ENCODE measurements at regions not wholly inside any gene's neighbourhood (a gene's known extent, or its start where the extent isn't known, plus 50 kb on each side); places are given as distances from the start of the nearest gene placed in this dataset.

- POLR2A ChIA-PET, result no interaction called here
- Mint-ChIP-seq H3K4me3 (no peak overlapping the region), H3K27ac (no peak overlapping the region), H3K9me3 (peaks cover 1% of the 10 kb centered on the region), H3K27me3 (no peaks in the 10 kb centered on the region), H3K4me1 (no peaks in the 10 kb centered on the region), H3K36me3 (no peaks in the 10 kb centered on the region)
- DNase-seq (no peak), ATAC-seq (ENCODE audit: low read depth) (no peak)
Measured at GRCh38 chr5:27568811-27569210, 530.4 kb upstream of the CDH9 start.

GRCh38 chr5:27561408-27561807, 523.0 kb upstream of the CDH9 start:
- DNase-seq (no peak), ATAC-seq (ENCODE audit: low read depth) (no peak)
- POLR2A ChIA-PET, result no interaction called here
- Mint-ChIP-seq H3K9me3 (peaks cover 4% of the 10 kb centered on the region), H3K27me3 (no peaks in the 10 kb centered on the region), H3K4me3 (no peak overlapping the region), H3K36me3 (no peaks in the 10 kb centered on the region), H3K27ac (no peak overlapping the region), H3K4me1 (no peaks in the 10 kb centered on the region)

DNA sequence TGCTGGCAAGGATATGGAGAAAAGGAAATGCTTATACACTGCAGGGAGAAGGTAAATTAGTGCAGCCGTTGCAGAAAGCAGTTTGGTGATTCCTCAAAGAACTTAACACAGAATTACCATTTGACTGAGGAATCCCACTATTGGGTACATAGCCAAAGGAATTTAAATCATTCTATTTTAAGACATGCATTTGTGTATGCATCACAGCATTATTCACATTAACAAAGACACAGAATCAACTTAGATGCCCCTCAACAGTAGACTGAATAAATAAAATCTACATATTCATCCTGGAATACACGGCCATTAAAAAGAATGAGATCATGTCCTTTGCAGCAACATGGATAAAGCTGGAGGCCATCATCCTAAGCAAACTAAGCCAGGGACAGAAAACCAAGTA, 510.1 kb upstream of the CDH9 start:
- no peak for ATAC-seq (ENCODE audit: low read depth)
- no peak overlapping the region for H3K4me3 Mint-ChIP-seq
- no peak for DNase-seq
- no peaks in the 10 kb centered on the region for H3K36me3 Mint-ChIP-seq
- H3K4me1 Mint-ChIP-seq, result no peaks in the 10 kb centered on the region
- H3K27me3 Mint-ChIP-seq, result no peaks in the 10 kb centered on the region
- H3K27ac Mint-ChIP-seq, result no peak overlapping the region
- POLR2A ChIA-PET, result no interaction called here
- peaks cover 6% of the 10 kb centered on the region for H3K9me3 Mint-ChIP-seq

- H3K36me3 Mint-ChIP-seq, result no peaks in the 10 kb centered on the region
- H3K9me3 Mint-ChIP-seq, result peaks cover 7% of the 10 kb centered on the region
- no peak overlapping the region for H3K4me3 Mint-ChIP-seq
- no peak overlapping the region for H3K27ac Mint-ChIP-seq
- ATAC-seq (ENCODE audit: low read depth), result no peak
- POLR2A ChIA-PET, result no interaction called here
- no peaks in the 10 kb centered on the region for H3K27me3 Mint-ChIP-seq
- DNase-seq, result no peak
- H3K4me1 Mint-ChIP-seq, result no peaks in the 10 kb centered on the region
Measured at GRCh38 chr5:27535031-27535557, 496.7 kb upstream of the CDH9 start.

GRCh38 chr5:27532305-27532704, 493.9 kb upstream of the CDH9 start:
- H3K4me3 Mint-ChIP-seq, result no peak overlapping the region
- no peaks in the 10 kb centered on the region for H3K36me3 Mint-ChIP-seq
- POLR2A ChIA-PET, result no interaction called here
- H3K9me3 Mint-ChIP-seq, result peaks cover 4% of the 10 kb centered on the region
- no peaks in the 10 kb centered on the region for H3K27me3 Mint-ChIP-seq
- DNase-seq, result no peak
- no peaks in the 10 kb centered on the region for H3K4me1 Mint-ChIP-seq
- no peak for ATAC-seq (ENCODE audit: low read depth)
- H3K27ac Mint-ChIP-seq, result no peak overlapping the region

GRCh38 chr5:27524515-27524914, 486.1 kb upstream of the CDH9 start:
- POLR2A ChIA-PET, result no interaction called here
- no peaks in the 10 kb centered on the region for H3K4me1 Mint-ChIP-seq
- DNase-seq, result no peak
- no peaks in the 10 kb centered on the region for H3K36me3 Mint-ChIP-seq
- no peak for ATAC-seq (ENCODE audit: low read depth)
- H3K27me3 Mint-ChIP-seq, result no peaks in the 10 kb centered on the region
- no peak overlapping the region for H3K27ac Mint-ChIP-seq
- no peak overlapping the region for H3K4me3 Mint-ChIP-seq
- peaks cover 4% of the 10 kb centered on the region for H3K9me3 Mint-ChIP-seq

DNA sequence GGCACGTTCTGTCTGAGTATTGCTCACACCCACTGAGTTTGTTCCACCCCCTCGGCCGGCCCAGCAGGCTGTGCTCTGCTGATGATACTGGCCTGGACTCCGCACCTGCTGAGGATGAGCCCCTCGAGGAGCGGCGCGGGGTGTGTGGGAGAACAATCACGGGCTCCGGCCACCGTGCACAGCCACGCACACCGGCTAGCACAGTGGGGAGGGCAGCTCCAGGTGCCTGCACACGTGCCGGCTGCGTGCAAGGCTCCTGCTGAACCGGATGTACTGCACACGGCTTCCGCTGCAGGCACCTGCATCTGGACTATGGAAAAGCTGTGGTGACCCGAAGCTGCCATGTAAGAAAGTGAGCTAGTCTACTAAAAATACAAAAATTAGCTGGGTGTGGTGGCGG, 485.2 kb upstream of the CDH9 start:
- no peak for DNase-seq
- no peak for ATAC-seq (ENCODE audit: low read depth)
- peaks cover 7% of the 10 kb centered on the region for H3K9me3 Mint-ChIP-seq
- no peaks in the 10 kb centered on the region for H3K4me1 Mint-ChIP-seq
- H3K27ac Mint-ChIP-seq, result no peak overlapping the region
- H3K36me3 Mint-ChIP-seq, result no peaks in the 10 kb centered on the region
- H3K27me3 Mint-ChIP-seq, result no peaks in the 10 kb centered on the region
- POLR2A ChIA-PET, result no interaction called here
- H3K4me3 Mint-ChIP-seq, result no peak overlapping the region

DNA sequence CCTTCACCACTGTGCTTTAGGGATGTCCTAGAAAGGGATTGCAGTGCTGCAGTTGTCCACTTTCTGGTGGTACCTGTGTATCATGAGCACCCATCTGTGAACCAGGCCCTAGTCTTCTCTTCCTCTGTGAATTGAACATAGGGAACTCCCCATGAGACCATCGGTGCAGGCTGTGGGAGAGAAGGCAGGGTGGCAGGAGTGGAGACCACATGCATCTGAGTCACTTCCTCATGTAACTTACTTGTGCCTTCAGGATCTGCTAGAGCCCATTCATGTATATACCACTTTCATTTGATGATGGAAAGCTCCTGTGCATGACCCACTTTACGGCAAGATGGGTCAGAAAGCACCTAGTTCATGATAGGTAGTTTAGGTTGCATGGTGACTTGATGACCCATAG, 478.1 kb upstream of the CDH9 start:
- POLR2A ChIA-PET, result no interaction called here
- Mint-ChIP-seq H3K4me3 (no peak overlapping the region), H3K27ac (no peak overlapping the region), H3K27me3 (no peaks in the 10 kb centered on the region), H3K9me3 (peaks cover 6% of the 10 kb centered on the region), H3K36me3 (no peaks in the 10 kb centered on the region), H3K4me1 (no peaks in the 10 kb centered on the region)
- ATAC-seq (ENCODE audit: low read depth), result no peak
- DNase-seq, result no peak

DNA sequence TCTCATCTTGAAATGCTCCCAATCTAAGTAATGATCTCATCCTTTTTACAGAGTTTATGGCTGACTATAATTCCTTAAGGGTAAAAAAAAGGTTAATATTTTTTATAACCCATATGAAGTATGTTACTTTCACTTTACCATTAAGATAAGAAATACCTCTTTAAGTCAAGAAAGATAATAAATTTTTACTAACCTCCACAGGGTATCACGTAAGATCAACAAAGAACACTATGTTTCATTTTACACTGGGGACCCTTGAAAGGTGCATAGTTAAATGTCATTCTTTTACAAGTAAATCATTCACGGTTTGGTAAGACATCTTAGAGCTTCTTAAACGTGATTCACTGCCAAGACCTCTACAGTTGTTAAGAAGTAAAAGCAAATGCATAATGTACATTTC, 472.7 kb upstream of the CDH9 start:
- peaks cover 1% of the 10 kb centered on the region for H3K9me3 Mint-ChIP-seq
- H3K4me1 Mint-ChIP-seq, result no peaks in the 10 kb centered on the region
- no peak overlapping the region for H3K27ac Mint-ChIP-seq
- no peaks in the 10 kb centered on the region for H3K27me3 Mint-ChIP-seq
- ATAC-seq (ENCODE audit: low read depth) (no peak), DNase-seq (no peak)
- POLR2A ChIA-PET, result no interaction called here
- H3K4me3 Mint-ChIP-seq, result no peak overlapping the region
- H3K36me3 Mint-ChIP-seq, result no peaks in the 10 kb centered on the region

DNA sequence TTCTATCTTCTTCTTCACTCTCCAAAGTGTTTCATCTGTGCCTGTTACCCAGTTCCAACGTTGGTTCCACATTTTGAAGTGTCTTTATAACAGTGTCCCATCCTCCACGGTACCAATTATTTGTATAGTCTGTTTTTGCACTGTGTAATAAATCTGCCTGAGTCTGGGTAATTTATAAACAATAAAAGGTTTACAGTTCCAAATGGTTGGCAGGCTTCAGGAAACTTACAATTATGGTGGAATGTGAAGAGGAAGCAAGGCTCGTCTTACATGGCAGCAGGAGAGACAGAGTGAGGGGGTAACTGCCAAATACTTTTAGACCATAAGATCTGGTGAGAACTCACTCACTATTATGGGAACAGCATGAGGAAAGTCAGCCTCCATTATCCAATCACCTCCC, 465.4 kb upstream of the CDH9 start:
- Mint-ChIP-seq H3K4me3 (no peak overlapping the region), H3K4me1 (no peaks in the 10 kb centered on the region), H3K27ac (no peak overlapping the region), H3K9me3 (peaks cover 6% of the 10 kb centered on the region), H3K36me3 (no peaks in the 10 kb centered on the region), H3K27me3 (no peaks in the 10 kb centered on the region)
- ATAC-seq (ENCODE audit: low read depth) (no peak), DNase-seq (no peak)
- POLR2A ChIA-PET, result no interaction called here

GRCh38 chr5:27502236-27502635, 463.9 kb upstream of the CDH9 start:
- ATAC-seq (ENCODE audit: low read depth) (no peak), DNase-seq (no peak)
- POLR2A ChIA-PET, result no interaction called here
- no peak overlapping the region for H3K4me3 Mint-ChIP-seq
- H3K9me3 Mint-ChIP-seq, result peaks cover 6% of the 10 kb centered on the region
- H3K27me3 Mint-ChIP-seq, result no peaks in the 10 kb centered on the region
- no peaks in the 10 kb centered on the region for H3K4me1 Mint-ChIP-seq
- H3K36me3 Mint-ChIP-seq, result no peaks in the 10 kb centered on the region
- H3K27ac Mint-ChIP-seq, result no peak overlapping the region

DNA sequence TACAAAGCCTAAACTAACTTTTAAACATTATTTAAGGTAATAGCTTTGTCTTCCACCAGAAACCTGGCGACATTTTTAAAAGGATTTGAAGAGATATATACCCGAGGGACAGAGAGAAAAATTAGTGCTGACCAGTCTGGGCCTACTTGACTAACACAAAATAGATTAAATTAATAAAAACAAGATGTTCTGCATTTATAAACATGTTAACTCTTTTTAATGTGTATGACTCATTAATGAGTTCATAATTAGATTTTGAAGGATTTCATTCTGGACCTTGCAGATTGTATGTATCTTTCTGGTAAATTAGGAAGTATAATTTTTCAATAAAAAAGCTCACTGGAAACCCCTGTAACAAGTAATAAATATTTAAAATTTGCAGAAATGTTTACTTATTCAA, 459.1 kb upstream of the CDH9 start:
- DNase-seq, result no peak
- POLR2A ChIA-PET, result no interaction called here
- Mint-ChIP-seq H3K36me3 (no peaks in the 10 kb centered on the region), H3K9me3 (peaks cover 8% of the 10 kb centered on the region), H3K27me3 (no peaks in the 10 kb centered on the region), H3K4me3 (no peak overlapping the region), H3K27ac (no peak overlapping the region), H3K4me1 (no peaks in the 10 kb centered on the region)
- ATAC-seq (ENCODE audit: low read depth), result no peak

DNA sequence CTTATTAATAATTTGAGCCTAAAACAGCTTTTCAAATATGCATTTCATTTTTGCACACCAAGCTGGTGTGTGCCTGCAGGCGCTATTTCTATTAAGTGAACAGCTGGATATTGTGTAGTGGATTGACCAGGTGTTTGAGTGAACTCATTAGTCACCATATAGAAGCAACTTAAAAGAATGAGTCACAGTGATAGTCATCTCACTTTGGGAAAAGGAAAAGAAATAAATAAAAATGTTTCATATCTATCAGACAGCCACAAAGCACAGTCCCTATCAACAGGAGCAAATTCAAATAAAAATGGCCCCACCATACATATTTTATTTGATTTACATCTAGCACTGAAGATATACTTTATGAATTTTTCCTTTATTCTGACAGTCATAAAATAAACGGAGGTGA, 456.5 kb upstream of the CDH9 start:
- H3K4me3 Mint-ChIP-seq, result no peak overlapping the region
- H3K36me3 Mint-ChIP-seq, result no peaks in the 10 kb centered on the region
- no peaks in the 10 kb centered on the region for H3K4me1 Mint-ChIP-seq
- peaks cover 8% of the 10 kb centered on the region for H3K9me3 Mint-ChIP-seq
- POLR2A ChIA-PET, result no interaction called here
- H3K27ac Mint-ChIP-seq, result no peak overlapping the region
- H3K27me3 Mint-ChIP-seq, result no peaks in the 10 kb centered on the region
- DNase-seq (no peak), ATAC-seq (ENCODE audit: low read depth) (no peak)

DNA sequence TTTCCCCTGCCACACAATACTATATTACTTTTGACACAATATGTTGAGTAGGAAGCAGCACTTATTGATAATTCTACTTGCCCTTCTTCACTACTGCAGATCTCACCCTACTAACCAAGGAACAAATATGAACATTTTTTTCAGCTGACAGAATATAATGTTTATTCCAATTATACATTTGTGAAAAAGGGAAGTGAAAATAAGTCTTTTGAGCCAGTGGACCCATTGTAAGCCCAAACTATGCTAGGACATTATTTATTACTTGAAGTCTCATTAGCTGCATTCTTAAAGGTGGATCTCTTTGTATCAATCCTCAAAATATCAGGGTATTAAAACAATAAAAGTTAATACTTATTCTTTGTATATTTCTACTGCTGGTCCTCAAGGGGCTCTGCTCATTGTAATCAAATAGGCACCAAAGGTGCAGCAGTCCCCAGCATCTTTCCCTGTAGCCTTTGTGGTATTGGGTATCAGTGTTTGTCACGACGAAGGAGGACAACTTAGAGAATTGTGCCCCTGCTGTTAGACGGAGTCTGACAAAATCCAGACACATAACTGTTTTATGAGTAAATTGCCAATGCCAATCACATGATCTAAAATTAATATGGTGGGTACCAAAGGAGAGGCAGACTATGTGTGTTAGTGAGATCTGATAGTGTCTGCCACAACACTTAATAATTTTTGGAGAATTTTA, 453.5 kb upstream of the CDH9 start:
- Mint-ChIP-seq H3K36me3 (no peaks in the 10 kb centered on the region), H3K27me3 (no peaks in the 10 kb centered on the region), H3K9me3 (peaks cover 9% of the 10 kb centered on the region), H3K4me3 (no peak overlapping the region), H3K4me1 (no peaks in the 10 kb centered on the region), H3K27ac (no peak overlapping the region)
- no peak for ATAC-seq (ENCODE audit: low read depth)
- POLR2A ChIA-PET, result no interaction called here
- DNase-seq, result no peak

DNA sequence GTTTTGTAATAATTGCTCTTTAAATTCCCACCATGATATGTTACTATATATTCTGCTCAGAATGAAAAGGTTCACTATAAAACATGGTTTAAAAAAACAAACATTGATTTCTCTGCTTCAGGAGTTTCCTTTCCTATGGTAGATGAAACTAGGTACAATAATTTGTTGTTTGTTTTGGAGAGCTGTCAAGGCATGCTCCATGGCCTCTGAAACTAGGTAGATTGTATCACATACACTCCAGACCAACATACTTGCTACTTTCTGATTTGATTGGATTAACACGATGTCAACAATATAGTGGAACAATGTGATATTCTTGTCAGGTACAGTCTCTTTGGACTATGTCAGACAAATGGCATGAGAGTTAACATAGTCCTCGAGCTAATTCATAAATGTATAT, 452.7 kb upstream of the CDH9 start:
- Mint-ChIP-seq H3K36me3 (no peaks in the 10 kb centered on the region), H3K27me3 (no peaks in the 10 kb centered on the region), H3K27ac (no peak overlapping the region), H3K9me3 (peaks cover 11% of the 10 kb centered on the region), H3K4me1 (no peaks in the 10 kb centered on the region), H3K4me3 (no peak overlapping the region)
- DNase-seq (no peak), ATAC-seq (ENCODE audit: low read depth) (no peak)
- POLR2A ChIA-PET, result no interaction called here

All from activated naive CD8-positive, alpha-beta T cell treated with anti-CD3 and anti-CD28 coated beads, Interleukin-2, amount 10 ng/mL, durations not matched to agents 7 days and 5 days (primary cell).